Kidney (tissue), 13 donors: ENCODE measurements at regions not wholly inside any gene's neighbourhood (a gene's known extent, or its start where the extent isn't known, plus 50 kb on each side); places are given as distances from the start of the nearest gene placed in this dataset.

Source experiments
- DNase-seq, 5 donors: peaks; one replicate each; pipeline ENCODE4 v3.0.0-alpha.2; 2013 to 2020
- FAIRE-seq: peaks from 2 replicates; lab custom pipeline; 2012; peaks lifted over from hg19 to GRCh38; lab: Jason Lieb, UNC
- H3K27ac ChIP-seq, 2 donors: one replicate each; pipeline ENCODE4 v1.7.0; 2013; ENCODE audit warnings: low read depth in 2 of 2, low read length in 2 of 2, inconsistent platforms in 1 of 2
- H3K27me3 ChIP-seq: one replicate; pipeline ENCODE4 v1.7.1; 2013; ENCODE audit warnings: low read length, inconsistent platforms; ENCODE audit not compliant: control insufficient read depth, insufficient read depth
- H3K36me3 ChIP-seq, 3 donors: one replicate each; pipeline versions ENCODE4 v1.7.0 to v1.7.1; 2013; ENCODE audit warnings: low read length in 3 of 3, control low read depth in 1 of 3, inconsistent platforms in 1 of 3; ENCODE audit not compliant: insufficient read depth in 3 of 3, control insufficient read depth in 2 of 3
- H3K4me1 ChIP-seq, 3 donors: one replicate each; pipeline versions ENCODE4 v1.7.0 to v1.7.1; 2013; ENCODE audit warnings: low read length in 3 of 3, inconsistent platforms in 1 of 3, low read depth in 1 of 3; ENCODE audit not compliant: control insufficient read depth in 2 of 3, insufficient read depth in 2 of 3
- H3K4me3 ChIP-seq, 3 donors: one replicate each; pipeline versions ENCODE4 v1.7.0 to v1.8.1; 2013; ENCODE audit warnings: low read length in 3 of 3, control low read depth in 1 of 3, inconsistent platforms in 1 of 3
- H3K9ac ChIP-seq, 3 donors: one replicate each; pipeline versions ENCODE4 v1.7.0 to v1.7.1; 2013; ENCODE audit warnings: low read length in 3 of 3, control low read depth in 1 of 3, inconsistent platforms in 1 of 3
- H3K9me3 ChIP-seq, 3 donors: one replicate each; pipeline versions ENCODE4 v1.7.0 to v1.7.1; 2013; ENCODE audit warnings: low read length in 3 of 3, control low read depth in 1 of 3, inconsistent platforms in 1 of 3; ENCODE audit not compliant: control insufficient read depth in 2 of 3, insufficient read depth in 1 of 3
- CTCF ChIP-seq: IDR thresholded peaks from 3 replicates; pipeline ENCODE4 v1.5.1; 2012; ENCODE audit warnings: mild to moderate bottlenecking, moderate library complexity, borderline replicate concordance; ENCODE audit not compliant: insufficient read depth; ENCODE audit errors: extremely low read depth
- intact Hi-C: fragments of 100-400 bp; cut with DNase I; formaldehyde crosslinking; loops from one replicate; pipeline ENCODE4 v1.11.1; 2022
- donor health status: control.
- donor health status: control.
- donor health status: control.
- donor health status: control.
- donor health status: control.
- donor health status: DM: yes; HTN: yes; CAD: no.
- donor health status: Normal renal cell carcinoma (clear cell type).

GRCh38 chr17:77410470-77410869 lies 269.7 kb downstream of the SEC14L1 start:
- Histone ChIP-seq H3K27ac (no peak overlapping the region), H3K4me1 (peaks cover 0 to 6% (median 0%) of the 10 kb centered on the region in 3 donors)

GRCh38 chr17:77414811-77415400 lies 274.1 kb downstream of the SEC14L1 start:
- no peak overlapping the region for H3K4me3 ChIP-seq
- DNase-seq (no peak), FAIRE-seq (no peak)
- H3K9ac ChIP-seq: no peak overlapping the region
- no peaks in the 10 kb centered on the region for H3K9me3 ChIP-seq
- H3K36me3 ChIP-seq: no peaks in the 10 kb centered on the region
- intact Hi-C loops: no loop called here
- H3K27me3 ChIP-seq: no peaks in the 10 kb centered on the region
- TF ChIP-seq CTCF: no peak
- peaks cover 0 to 9% (median 0%) of the 10 kb centered on the region in 3 donors for H3K4me1 ChIP-seq
- H3K27ac ChIP-seq: no peak overlapping the region

More at GRCh38 chr17:77410470-77410869, 269.7 kb downstream of the SEC14L1 start:
- Histone ChIP-seq H3K27me3 (no peaks in the 10 kb centered on the region), H3K4me3 (no peak overlapping the region), H3K9me3 (no peaks in the 10 kb centered on the region), H3K36me3 (no peaks in the 10 kb centered on the region), H3K9ac (no peak overlapping the region)
- intact Hi-C loops: no loop called here
- no peak for FAIRE-seq
- no peak for DNase-seq
- no peak for TF ChIP-seq CTCF

- intact Hi-C loops: no loop called here
- H3K4me1 ChIP-seq: peaks cover 2 to 19% (median 4%) of the 10 kb centered on the region in 3 donors
- no peak for FAIRE-seq
Measured at GRCh38 chr17:77416105-77416713, 275.4 kb downstream of the SEC14L1 start.

More at GRCh38 chr17:77416105-77416713, 275.4 kb downstream of the SEC14L1 start:
- no peaks in the 10 kb centered on the region for H3K27me3 ChIP-seq
- TF ChIP-seq CTCF: no peak
- H3K4me3 ChIP-seq: no peak overlapping the region
- H3K27ac ChIP-seq: no peak overlapping the region
- no peaks in the 10 kb centered on the region for H3K9me3 ChIP-seq
- H3K9ac ChIP-seq: no peak overlapping the region
- no peaks in the 10 kb centered on the region for H3K36me3 ChIP-seq
- no peak for DNase-seq
